Lower leg skin (tissue), 4 donors: ENCODE measurements at regions not wholly inside any gene's neighbourhood (a gene's known extent, or its start where the extent isn't known, plus 50 kb on each side); places are given as distances from the start of the nearest gene placed in this dataset.

Source experiments
- DNase-seq, 2 donors: peaks; one replicate each; pipeline ENCODE4 v3.0.0-alpha.2; 2019; ENCODE audit warnings: low spot score in 2 of 2
- H3K4me3 ChIP-seq: fragments of 200-600 bp; sonication (generic); 2 replicates; pipeline ENCODE4 v1.5.1; 2017; ENCODE audit warnings: mild to moderate bottlenecking, low read depth; ENCODE audit not compliant: poor library complexity, severe bottlenecking
- POLR2A ChIP-seq, 2 donors: fragments of 450-650 bp; IDR thresholded peaks; one replicate each; pipeline ENCODE4 v1.6.1; 2016 to 2017; ENCODE audit warnings: antibody characterized with exemption in 2 of 2, mild to moderate bottlenecking in 1 of 2, moderate library complexity in 1 of 2
- WGBS, 2 donors: methylation state at CpG; one replicate each; pipeline ENCODE4 v1.1.5; 2018; 5-methylcytosine and 5-hydroxymethylcytosine counted together
- intact Hi-C: fragments of 100-400 bp; cut with DNase I; formaldehyde crosslinking; loops from one replicate; pipeline ENCODE4 v1.15.0; 2023; ENCODE audit warnings: low total_unique reads
- TF ChIP-seq, protein P1 (sequence below), 3 donors: fragments of 450-650 bp; IDR thresholded peaks; one replicate each; pipeline ENCODE4 v1.5.1; 2016; ENCODE audit warnings: antibody characterized with exemption in 3 of 3, mild to moderate bottlenecking in 3 of 3, moderate library complexity in 2 of 3

DNA sequence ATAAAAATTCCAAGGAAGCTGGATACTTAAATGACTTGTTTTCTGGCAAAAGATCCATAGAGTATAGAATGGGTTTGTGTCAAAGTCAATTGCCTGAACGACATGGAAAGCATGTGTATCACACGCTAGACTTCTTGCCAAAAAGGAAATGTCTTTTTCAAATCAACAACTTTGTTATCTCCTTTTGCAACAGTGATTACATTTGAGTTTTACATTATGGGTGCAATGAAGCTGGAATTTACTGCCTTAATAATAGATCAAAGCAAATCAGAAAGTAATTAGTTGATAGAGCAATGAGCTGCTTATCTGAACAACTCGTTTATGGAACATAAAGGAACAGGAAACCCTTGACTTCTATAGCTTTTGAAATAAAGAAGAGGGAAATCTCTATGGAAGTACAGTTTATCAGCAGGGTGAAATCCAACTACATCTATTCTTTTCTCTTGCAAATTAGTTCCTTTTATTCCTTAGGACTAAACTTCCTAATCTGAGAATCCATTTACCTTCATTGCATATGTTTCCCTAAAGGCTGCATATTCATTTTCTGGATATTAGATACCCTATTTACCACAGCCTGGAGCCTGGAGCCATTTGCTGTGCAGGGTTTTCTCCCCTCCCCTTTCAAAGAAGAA lies 415.1 kb upstream of the NECTIN3 start:
- H3K4me3 ChIP-seq, result no peak overlapping the region
- intact Hi-C loops, result no loop called here
- TF ChIP-seq POLR2A (IDR thresholded peaks at IDR 0.05), result no peak
- TF ChIP-seq, protein P1, sequence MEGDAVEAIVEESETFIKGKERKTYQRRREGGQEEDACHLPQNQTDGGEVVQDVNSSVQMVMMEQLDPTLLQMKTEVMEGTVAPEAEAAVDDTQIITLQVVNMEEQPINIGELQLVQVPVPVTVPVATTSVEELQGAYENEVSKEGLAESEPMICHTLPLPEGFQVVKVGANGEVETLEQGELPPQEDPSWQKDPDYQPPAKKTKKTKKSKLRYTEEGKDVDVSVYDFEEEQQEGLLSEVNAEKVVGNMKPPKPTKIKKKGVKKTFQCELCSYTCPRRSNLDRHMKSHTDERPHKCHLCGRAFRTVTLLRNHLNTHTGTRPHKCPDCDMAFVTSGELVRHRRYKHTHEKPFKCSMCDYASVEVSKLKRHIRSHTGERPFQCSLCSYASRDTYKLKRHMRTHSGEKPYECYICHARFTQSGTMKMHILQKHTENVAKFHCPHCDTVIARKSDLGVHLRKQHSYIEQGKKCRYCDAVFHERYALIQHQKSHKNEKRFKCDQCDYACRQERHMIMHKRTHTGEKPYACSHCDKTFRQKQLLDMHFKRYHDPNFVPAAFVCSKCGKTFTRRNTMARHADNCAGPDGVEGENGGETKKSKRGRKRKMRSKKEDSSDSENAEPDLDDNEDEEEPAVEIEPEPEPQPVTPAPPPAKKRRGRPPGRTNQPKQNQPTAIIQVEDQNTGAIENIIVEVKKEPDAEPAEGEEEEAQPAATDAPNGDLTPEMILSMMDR (IDR thresholded peaks at IDR 0.05), result no peak
- WGBS, 2 donors, result 18 to 23% methylated on average over 3 of the region's 3 CpGs
- DNase-seq, result no peak

DNA sequence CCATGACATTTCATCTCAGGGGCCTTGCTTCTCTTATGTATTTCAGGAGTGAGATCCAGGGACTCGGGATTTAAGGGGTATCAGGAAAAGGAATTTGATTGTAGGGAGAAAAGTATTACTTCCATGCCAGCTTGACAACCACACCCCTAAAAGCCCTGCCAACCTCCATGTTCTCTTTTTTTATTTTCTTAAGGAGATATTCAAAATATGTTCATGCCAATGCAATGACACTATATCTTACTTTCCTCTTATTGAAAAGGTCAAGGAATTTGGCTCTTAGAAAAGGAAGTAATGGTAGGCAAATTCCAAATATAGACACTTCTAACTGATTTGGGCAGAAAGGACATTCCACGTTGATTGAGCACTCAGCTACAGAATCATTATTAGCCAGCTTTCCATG lies 407.5 kb upstream of the NECTIN3 start:
- no peak for TF ChIP-seq POLR2A (IDR thresholded peaks at IDR 0.05)
- TF ChIP-seq, protein P1 (IDR thresholded peaks at IDR 0.05), result no peak
- intact Hi-C loops, result no loop called here
- WGBS, 2 donors, result 41 to 51% methylated on average over 2 of the region's 2 CpGs
- DNase-seq, result no peak
- no peak overlapping the region for H3K4me3 ChIP-seq

DNA sequence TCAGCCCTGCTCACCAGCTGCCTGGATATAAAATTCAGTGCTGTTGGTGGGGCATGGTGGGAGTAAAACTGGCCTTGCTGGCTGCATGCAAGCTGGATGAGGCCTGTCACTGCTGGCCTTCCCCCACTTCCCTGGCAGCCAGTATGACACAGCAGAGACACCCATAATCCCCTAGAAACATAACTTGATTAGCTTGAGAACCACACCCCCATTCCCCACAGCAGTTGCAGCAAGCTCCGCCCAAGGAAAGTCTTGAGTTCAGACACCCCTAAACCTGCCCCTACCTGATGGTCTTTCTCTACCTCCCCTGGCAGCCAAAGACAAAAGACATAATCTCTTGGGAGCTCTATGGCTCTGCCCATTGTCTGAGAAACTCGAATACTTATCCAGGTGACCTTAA lies 405.1 kb upstream of the NECTIN3 start:
- intact Hi-C loops, result no loop called here
- DNase-seq, result no peak

DNA sequence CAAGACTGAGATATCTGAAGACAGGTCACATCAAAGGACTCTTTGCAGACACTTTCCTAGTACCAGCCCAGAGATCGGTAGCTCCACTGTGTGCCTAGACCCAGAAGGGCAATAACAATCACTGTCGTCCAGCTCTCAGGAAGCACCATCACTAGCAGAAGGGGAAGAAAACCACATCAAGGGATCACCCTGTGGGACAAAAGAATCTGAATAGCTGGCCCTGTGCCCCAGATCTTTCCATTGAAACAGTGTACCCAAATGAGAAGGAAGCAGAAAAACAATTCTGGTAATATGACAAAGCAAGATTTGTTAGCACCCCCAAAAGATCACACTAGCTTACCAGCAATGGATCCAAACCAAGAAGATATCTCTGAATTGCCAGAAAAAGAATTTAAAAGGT lies 404.4 kb upstream of the NECTIN3 start:
- no peak for DNase-seq
- intact Hi-C loops, result no loop called here
- no peak for TF ChIP-seq POLR2A (IDR thresholded peaks at IDR 0.05)
- TF ChIP-seq, protein P1 (IDR thresholded peaks at IDR 0.05), result no peak
- WGBS, 2 donors, result 71 to 74% methylated on average over 2 of the region's 2 CpGs
- no peak overlapping the region for H3K4me3 ChIP-seq

More for the DNA sequence above, 405.1 kb upstream of the NECTIN3 start:
- no peak for TF ChIP-seq POLR2A (IDR thresholded peaks at IDR 0.05)
- TF ChIP-seq, protein P1 (IDR thresholded peaks at IDR 0.05), result no peak
- WGBS, 2 donors, result 72 to 75% methylated on average over 2 of the region's 2 CpGs
- no peak overlapping the region for H3K4me3 ChIP-seq

DNA sequence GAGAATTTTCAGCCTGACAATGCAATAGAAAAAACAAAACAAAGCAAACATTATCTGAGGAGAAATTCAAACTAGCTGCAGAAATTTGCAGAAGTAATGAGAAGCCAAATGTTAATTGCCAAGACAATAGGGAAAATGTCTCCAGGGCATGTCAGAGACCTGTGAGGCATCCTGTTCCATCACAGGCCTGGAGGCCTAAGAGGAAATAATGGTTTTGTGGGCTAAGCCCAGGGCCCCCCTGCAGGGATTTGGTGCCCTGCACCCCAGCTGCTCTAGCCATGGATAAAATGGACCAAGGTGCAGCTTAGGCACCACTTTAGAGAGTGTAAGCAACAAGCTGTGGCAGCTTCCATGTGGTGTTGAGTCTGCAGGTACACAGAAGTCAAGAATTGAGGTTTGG lies 401.2 kb upstream of the NECTIN3 start:
- no peak for DNase-seq
- TF ChIP-seq POLR2A (IDR thresholded peaks at IDR 0.05), result no peak
- TF ChIP-seq, protein P1 (IDR thresholded peaks at IDR 0.05), result no peak
- intact Hi-C loops, result no loop called here
- H3K4me3 ChIP-seq, result no peak overlapping the region

DNA sequence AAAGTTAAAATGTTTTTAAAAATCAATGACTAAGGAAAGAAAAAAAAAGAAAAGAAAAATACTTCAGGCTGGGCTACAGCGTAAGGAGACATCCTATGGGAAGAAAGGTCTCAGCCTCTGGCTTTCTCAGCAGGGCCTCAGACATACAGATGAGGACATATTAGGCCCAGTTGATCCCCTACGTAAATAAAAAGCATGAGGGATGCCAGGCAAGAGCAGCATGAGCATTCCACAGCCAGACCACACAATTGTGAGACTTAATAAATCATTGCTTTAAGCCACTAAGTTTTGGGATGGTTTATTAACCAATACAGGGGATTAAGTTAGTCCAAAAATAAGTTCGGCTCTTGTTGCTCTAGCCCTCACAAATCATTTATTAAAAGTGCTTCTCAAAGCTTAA lies 394.1 kb upstream of the NECTIN3 start:
- no peak for DNase-seq
- 39 to 63% methylated on average over 3 of the region's 3 CpGs for WGBS, 2 donors
- no peak overlapping the region for H3K4me3 ChIP-seq
- intact Hi-C loops, result no loop called here
- TF ChIP-seq POLR2A (IDR thresholded peaks at IDR 0.05), result no peak
- TF ChIP-seq, protein P1 (IDR thresholded peaks at IDR 0.05), result no peak
